ENCODE measurements at regions not wholly inside any gene's neighbourhood (a gene's known extent, or its start where the extent isn't known, plus 50 kb on each side); places are given as distances from the start of the nearest gene placed in this dataset.

- H3K9me3 ChIP-seq = no peaks in the 10 kb centered on the region
- no peaks in the 10 kb centered on the region for H3K36me3 ChIP-seq
- no peak for DNase-seq
- H3K4me1 ChIP-seq = peaks cover 3 to 10% of the 10 kb centered on the region in 2 donors
- H3K27ac ChIP-seq = peak overlapping the region; percentile 68 to 72
- intact Hi-C loops (cut with DNase I; ENCODE audit: low total_unique reads) = loop anchor here (2.0 to 5.0 kb wide), 3 partner anchors 201 to 668 kb away; no protein-coding TSS in a partner anchor
- no peak overlapping the region for H3K4me3 ChIP-seq
- TF ChIP-seq POLR2A (IDR thresholded peaks at IDR 0.05) = no peak
- TF ChIP-seq CTCF (IDR thresholded peaks at IDR 0.05) = no peak
- no peaks in the 10 kb centered on the region for H3K27me3 ChIP-seq
Measured at GRCh38 chr13:30133996-30134395, 173.4 kb downstream of the KATNAL1 start.

GRCh38 chr13:30133554-30133912 lies 173.8 kb downstream of the KATNAL1 start:
- peak overlapping the region; percentile 68 to 72 for H3K27ac ChIP-seq
- no peak for DNase-seq

GRCh38 chr13:30132623-30133553 lies 174.5 kb downstream of the KATNAL1 start:
- H3K36me3 ChIP-seq = no peaks in the 10 kb centered on the region
- no peaks in the 10 kb centered on the region for H3K9me3 ChIP-seq
- peaks cover 3 to 10% of the 10 kb centered on the region in 2 donors for H3K4me1 ChIP-seq
- peak overlapping the region; percentile 68 to 72 for H3K27ac ChIP-seq
- peak; percentile 93 to 97 (median 94) for TF ChIP-seq CTCF (IDR thresholded peaks at IDR 0.05)
- TF ChIP-seq POLR2A (IDR thresholded peaks at IDR 0.05) = peak in 1 of 2 donors; percentile 14
- intact Hi-C loops (cut with DNase I; ENCODE audit: low total_unique reads) = loop anchor here (2.0 to 5.0 kb wide), 3 partner anchors 202 to 669 kb away; no protein-coding TSS in a partner anchor
- H3K4me3 ChIP-seq = no peak overlapping the region
- peak; percentile 98 to 99 for DNase-seq
- H3K27me3 ChIP-seq = no peaks in the 10 kb centered on the region

More at GRCh38 chr13:30133554-30133912, 173.8 kb downstream of the KATNAL1 start:
- no peaks in the 10 kb centered on the region for H3K9me3 ChIP-seq
- intact Hi-C loops (cut with DNase I; ENCODE audit: low total_unique reads) = loop anchor here (2.0 to 5.0 kb wide), 3 partner anchors 201 to 669 kb away; no protein-coding TSS in a partner anchor
- no peaks in the 10 kb centered on the region for H3K27me3 ChIP-seq
- H3K4me3 ChIP-seq = no peak overlapping the region
- H3K4me1 ChIP-seq = peaks cover 3 to 10% of the 10 kb centered on the region in 2 donors
- no peak for TF ChIP-seq CTCF (IDR thresholded peaks at IDR 0.05)
- no peak for TF ChIP-seq POLR2A (IDR thresholded peaks at IDR 0.05)
- H3K36me3 ChIP-seq = no peaks in the 10 kb centered on the region

GRCh38 chr13:30129411-30129810 lies 177.9 kb downstream of the KATNAL1 start:
- H3K4me3 ChIP-seq = no peak overlapping the region
- no peak overlapping the region for H3K27ac ChIP-seq
- intact Hi-C loops (cut with DNase I; ENCODE audit: low total_unique reads) = no loop called here
- H3K27me3 ChIP-seq = no peaks in the 10 kb centered on the region
- no peaks in the 10 kb centered on the region for H3K9me3 ChIP-seq
- H3K36me3 ChIP-seq = no peaks in the 10 kb centered on the region
- H3K4me1 ChIP-seq = peaks cover 21 to 22% of the 10 kb centered on the region in 2 donors
- DNase-seq = peak in 1 of 2 donors; percentile 11
- TF ChIP-seq CTCF (IDR thresholded peaks at IDR 0.05) (no peak), POLR2A (IDR thresholded peaks at IDR 0.05) (no peak)

- Histone ChIP-seq H3K4me3 (no peak overlapping the region), H3K27me3 (no peaks in the 10 kb centered on the region), H3K4me1 (peaks cover 18 to 25% of the 10 kb centered on the region in 2 donors), H3K36me3 (no peaks in the 10 kb centered on the region), H3K9me3 (no peaks in the 10 kb centered on the region), H3K27ac (peak overlapping the region in 1 of 2 donors; percentile 87)
- intact Hi-C loops (cut with DNase I; ENCODE audit: low total_unique reads) = no loop called here
- no peak for TF ChIP-seq CTCF (IDR thresholded peaks at IDR 0.05)
- DNase-seq = no peak
Measured at GRCh38 chr13:30128591-30128990, 178.8 kb downstream of the KATNAL1 start.

Measured in uterus (tissue), 3 donors.